Erythroblast (primary cell): ENCODE measurements at regions not wholly inside any gene's neighbourhood (a gene's known extent, or its start where the extent isn't known, plus 50 kb on each side); places are given as distances from the start of the nearest gene placed in this dataset.

Experiments
- GATA1 ChIP-seq: IDR thresholded peaks from 2 replicates; pipeline ENCODE4 v1.6.1; 2011; ENCODE audit warnings: low read depth, mild to moderate bottlenecking, control low read depth, low read length, moderate library complexity
- POLR2A ChIP-seq: IDR thresholded peaks from 2 replicates; pipeline ENCODE4 v1.6.1; 2011; ENCODE audit warnings: mild to moderate bottlenecking, low read length

- TF ChIP-seq POLR2A: no peak
- TF ChIP-seq GATA1: no peak
These were observed 452.7 kb downstream of the STK39 start for GRCh38 chr2:167794554-167795255.
